HCT116 (cell line): ENCODE measurements at regions not wholly inside any gene's neighbourhood (a gene's known extent, or its start where the extent isn't known, plus 50 kb on each side); places are given as distances from the start of the nearest gene placed in this dataset.
A peak's percentile ranks its signal among the peaks of the same experiment; 100 is the strongest.

Experiments used
- ATAC-seq: fragments of 200-7000 bp; cut with Tn5 transposase; 2 replicates; pipeline ENCODE4 v1.9.1; 2020; ENCODE audit warnings: mild to moderate bottlenecking, moderate library complexity
- BruUV-seq: library from RNA; stranded (reverse); fragments of 400-500 nt; replicated peaks from 2 replicates; lab custom pipeline; 2021; lab: Mats Ljungman, UMichigan
- CTCF ChIA-PET: fragments of 300-600 bp; sonication (Branson Sonifier 250); formaldehyde crosslinking; loops from one replicate; lab custom pipeline; 2021; ENCODE audit warnings: antibody characterized with exemption; lab: Charles Lee
- POLR2A ChIA-PET: fragments of 300-600, 350-600 bp; sonication (Branson Sonifier 250); formaldehyde crosslinking; loops from one replicate; lab custom pipeline; 2021; ENCODE audit warnings: antibody characterized with exemption; lab: Charles Lee
- RAD21 ChIA-PET, 2 experiments: fragments of 300-600 bp; sonication (Branson Sonifier 250); formaldehyde crosslinking; loops; one replicate each; lab custom pipeline; 2023; ENCODE audit warnings: low total read pairs in 2 of 2; ENCODE audit not compliant: uncharacterized antibody in 2 of 2, unreplicated experiment in 2 of 2, low non-redundant PET in 1 of 2; lab: Charles Lee
- DNase-seq: peaks from one replicate; pipeline ENCODE4 v3.0.0-alpha.2; 2010; ENCODE audit warnings: low read depth, low spot score
- H2AFZ ChIP-seq: fragments of 200-600 bp; shearing (Covaris generic), sonication (generic); 2 replicates; pipeline ENCODE4 v1.6.1; 2017; ENCODE audit warnings: low read depth, mixed run types, mixed read lengths, antibody characterized with exemption, low read length; ENCODE audit not compliant: poor library complexity, severe bottlenecking
- H3K27ac ChIP-seq: 2 replicates; pipeline ENCODE4 v1.5.1; 2012; ENCODE audit warnings: low read depth, low read length
- H3K27me3 ChIP-seq: fragments of 200-600 bp; sonication (generic); 2 replicates; pipeline ENCODE4 v1.6.1; 2016; ENCODE audit warnings: mixed run types, low read length, mixed read lengths; ENCODE audit not compliant: insufficient read depth
- H3K36me3 ChIP-seq, 2 experiments: fragments of 200-500 bp in 1 of 2; fragments of 200-600 bp in 1 of 2; sonication (Bioruptor generic) in 1 of 2; sonication (generic) in 1 of 2; 2 replicates each; pipeline versions ENCODE4 v1.5.1 to v1.6.1; 2014 to 2016; ENCODE audit warnings: low read length in 2 of 2, inconsistent platforms in 1 of 2, mixed read lengths in 1 of 2, mixed run types in 1 of 2; ENCODE audit not compliant: insufficient read depth in 2 of 2, control insufficient read depth in 1 of 2
- H3K4me1 ChIP-seq, 2 experiments: fragments of 200-600 bp in 1 of 2; sonication (generic) in 1 of 2; 2 replicates each; pipeline versions ENCODE4 v1.5.1 to v1.6.1; 2012 to 2017; ENCODE audit warnings: low read length in 2 of 2, inconsistent platforms in 1 of 2, mild to moderate bottlenecking in 1 of 2, mixed read lengths in 1 of 2, mixed run types in 1 of 2, moderate library complexity in 1 of 2; ENCODE audit not compliant: insufficient read depth in 2 of 2, control insufficient read depth in 1 of 2
- H3K4me2 ChIP-seq: fragments of 200-600 bp; sonication (generic); 2 replicates; pipeline ENCODE4 v1.6.1; 2017; ENCODE audit warnings: mixed run types, low read length, mixed read lengths
- H3K4me3 ChIP-seq, 2 experiments: fragments of 200-600 bp in 1 of 2; sonication (generic) in 1 of 2; replicated peaks in 1 of 2; 2 replicates each; pipeline ENCODE4 v1.5.1; 2011 to 2016; ENCODE audit warnings: low read length in 2 of 2, control low read depth in 1 of 2, low read depth in 1 of 2, mild to moderate bottlenecking in 1 of 2, mixed read lengths in 1 of 2, mixed run types in 1 of 2
- H3K79me2 ChIP-seq: fragments of 200-600 bp; sonication (generic); 2 replicates; pipeline ENCODE4 v1.6.1; 2017; ENCODE audit warnings: mild to moderate bottlenecking, mixed run types, low read length, moderate library complexity, mixed read lengths; ENCODE audit not compliant: insufficient read depth
- H3K9ac ChIP-seq: fragments of 200-600 bp; sonication (generic); 2 replicates; pipeline ENCODE4 v1.6.1; 2016; ENCODE audit warnings: low read length, mixed read lengths
- H3K9me2 ChIP-seq: fragments of 200-600 bp; sonication (generic), shearing (Covaris generic); 2 replicates; pipeline ENCODE4 v1.6.1; 2017; ENCODE audit warnings: mixed run types, mild to moderate bottlenecking, moderate library complexity; ENCODE audit not compliant: insufficient read depth
- H3K9me3 ChIP-seq, 2 experiments: fragments of 200-500 bp in 1 of 2; fragments of 200-600 bp in 1 of 2; sonication (Bioruptor generic) in 1 of 2; sonication (generic) in 1 of 2; 2 replicates each; pipeline ENCODE4 v1.6.1; 2014 to 2017; ENCODE audit warnings: low read length in 2 of 2, mixed read lengths in 2 of 2, inconsistent platforms in 1 of 2, low read depth in 1 of 2, mild to moderate bottlenecking in 1 of 2, mixed run types in 1 of 2, moderate library complexity in 1 of 2; ENCODE audit not compliant: control insufficient read depth in 1 of 2, insufficient read depth in 1 of 2
- H4K20me1 ChIP-seq: fragments of 200-600 bp; sonication (generic), shearing (Covaris generic); 2 replicates; pipeline ENCODE4 v1.6.1; 2017; ENCODE audit warnings: mixed run types, mild to moderate bottlenecking, moderate library complexity; ENCODE audit not compliant: insufficient read depth
- CBX3 ChIP-seq: IDR thresholded peaks from 2 replicates; pipeline ENCODE4 v1.6.1; 2012; ENCODE audit warnings: low read depth
- ELF1 ChIP-seq: IDR thresholded peaks from 2 replicates; pipeline ENCODE4 v1.6.1; 2012; ENCODE audit warnings: low read depth, borderline replicate concordance
- FOSL1 ChIP-seq: IDR thresholded peaks from 2 replicates; pipeline ENCODE4 v1.6.1; 2012; ENCODE audit warnings: low read depth
- JUND ChIP-seq: IDR thresholded peaks from 2 replicates; pipeline ENCODE4 v1.6.1; 2012
- MAX ChIP-seq: IDR thresholded peaks from 2 replicates; pipeline ENCODE4 v1.6.1; 2012
- POLR2A ChIP-seq: IDR thresholded peaks from 2 replicates; pipeline ENCODE4 v1.7.0; 2011; ENCODE audit warnings: borderline replicate concordance; ENCODE audit not compliant: insufficient read depth, insufficient read length; ENCODE audit errors: extremely low read depth
- POLR2AphosphoS5 ChIP-seq: IDR thresholded peaks from 2 replicates; pipeline ENCODE4 v1.6.1; 2011; ENCODE audit warnings: mild to moderate bottlenecking, low read depth, low read length, moderate library complexity
- RAD21 ChIP-seq: IDR thresholded peaks from 2 replicates; pipeline ENCODE4 v1.6.1; 2012; ENCODE audit warnings: low read depth, mild to moderate bottlenecking
- REST ChIP-seq: IDR thresholded peaks from 2 replicates; pipeline ENCODE4 v1.6.1; 2012; ENCODE audit warnings: low read depth
- SIN3A ChIP-seq: IDR thresholded peaks from 2 replicates; pipeline ENCODE4 v1.6.1; 2012; ENCODE audit warnings: low read depth
- SP1 ChIP-seq: IDR thresholded peaks from 2 replicates; pipeline ENCODE4 v1.6.1; 2012; ENCODE audit warnings: low read depth
- SRF ChIP-seq: IDR thresholded peaks from 2 replicates; pipeline ENCODE4 v1.6.1; 2012; ENCODE audit warnings: low read depth
- TCF7L2 ChIP-seq: IDR thresholded peaks from 2 replicates; pipeline ENCODE4 v1.7.0; 2011; ENCODE audit warnings: borderline replicate concordance, inconsistent platforms; ENCODE audit not compliant: insufficient read depth, insufficient read length; ENCODE audit errors: extremely low read depth
- intact Hi-C: fragments of 100-400 bp; cut with micrococcal nuclease; formaldehyde crosslinking; loops from 2 replicates; pipeline ENCODE4 v1.10.0; 2022
- TF ChIP-seq, protein P1 (sequence below): IDR thresholded peaks from 2 replicates; pipeline ENCODE4 v1.6.1; 2011; ENCODE audit warnings: mild to moderate bottlenecking, low read length, moderate library complexity; ENCODE audit not compliant: insufficient replicate concordance; ENCODE audit errors: extremely low read depth
- TF ChIP-seq, protein P2 (sequence below), 3 experiments: fragments of 200-600 bp in 1 of 3; sonication (generic) in 1 of 3; IDR thresholded peaks in 2 of 3; conservative IDR thresholded peaks in 1 of 3; 2 replicates each; pipeline ENCODE4 v1.5.1; 2012 to 2017; ENCODE audit warnings: low read depth in 2 of 3, low read length in 2 of 3, antibody characterized with exemption in 1 of 3, borderline replicate concordance in 1 of 3, control low read depth in 1 of 3, mild to moderate bottlenecking in 1 of 3, mixed read lengths in 1 of 3, mixed run types in 1 of 3, moderate library complexity in 1 of 3; ENCODE audit not compliant: insufficient read depth in 1 of 3
- TF ChIP-seq, protein P3 (sequence below): IDR thresholded peaks from 2 replicates; pipeline ENCODE4 v1.6.1; 2012

DNA sequence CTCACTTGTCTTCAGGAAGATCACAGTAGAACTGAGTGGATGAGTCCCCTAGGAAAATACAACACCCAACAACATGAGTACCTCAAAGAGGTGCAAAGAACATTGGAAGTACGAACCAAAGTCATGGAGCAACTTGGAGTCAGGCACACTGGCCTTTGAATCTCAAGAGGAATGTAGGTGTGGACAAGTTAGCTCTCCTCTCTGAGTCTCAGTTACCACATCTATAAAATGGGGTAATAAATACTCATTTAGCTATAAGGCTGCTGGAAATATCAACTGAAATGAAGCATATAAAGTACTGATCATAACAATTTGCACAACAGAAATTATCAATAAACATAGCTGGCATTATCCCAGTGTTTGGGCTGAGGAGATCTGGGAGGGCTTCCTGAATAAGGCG is 96.7 kb upstream of the JUN start (continued):
- TF ChIP-seq REST (no peak), MAX (no peak), POLR2A (no peak)

DNA sequence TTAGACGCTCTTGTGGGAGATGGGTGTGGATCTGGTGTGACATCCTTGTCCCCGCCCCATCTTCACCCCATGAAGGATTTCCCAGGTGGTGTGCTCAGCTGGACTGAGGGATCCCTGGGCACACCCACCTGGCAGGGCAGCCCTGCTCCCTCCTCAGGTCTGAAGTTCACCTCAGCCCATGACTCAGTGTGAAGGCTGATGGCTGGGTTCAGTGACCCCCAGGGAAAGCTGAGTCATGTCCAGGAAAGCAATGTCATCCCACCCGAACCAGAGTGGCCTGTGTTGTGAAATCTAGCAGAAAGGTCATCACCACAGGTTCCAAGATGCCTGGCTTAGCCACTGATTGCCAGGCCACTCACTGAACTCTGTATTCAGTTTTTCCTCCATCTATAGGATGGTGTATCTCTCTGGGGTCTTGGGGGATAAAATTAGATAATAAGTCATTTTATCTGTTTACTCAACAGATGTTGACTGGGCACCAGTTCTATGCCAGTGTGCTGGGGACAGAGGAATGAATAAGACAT is 97.7 kb upstream of the JUN start:
- no peaks in the 10 kb centered on the region for H3K79me2 ChIP-seq
- POLR2A ChIA-PET: no interaction called here
- peak overlapping the region in 1 of 2 experiments; percentile 10; a peak in 1 of 4 replicates for H3K4me3 ChIP-seq
- CTCF ChIA-PET: no interaction called here
- H3K9me2 ChIP-seq: no peaks in the 10 kb centered on the region
- no TSS peak for BruUV-seq
- peak overlapping the region; percentile 68 for H3K4me2 ChIP-seq
- DNase-seq: peak; percentile 57
- H2AFZ ChIP-seq: no peak overlapping the region
- RAD21 ChIA-PET: no interaction called here
- H3K27me3 ChIP-seq: no peaks in the 10 kb centered on the region
- 0 out of 2 replicates have a peak overlapping the region, but pooled peaks have one; percentile 6 for H3K9ac ChIP-seq
- no peak overlapping the region for H3K27ac ChIP-seq
- no peaks in the 10 kb centered on the region for H4K20me1 ChIP-seq
- ATAC-seq: peak; percentile 58
- H3K4me1 ChIP-seq: peaks cover 48 to 56% of the 10 kb centered on the region in 2 experiments
- no peaks in the 10 kb centered on the region for H3K9me3 ChIP-seq
- intact Hi-C loops: loop anchor here (2.0 to 10.0 kb wide), 3 partner anchors 33 to 413 kb away; partner anchors contain the start of gene FGGY
- no peaks in the 10 kb centered on the region for H3K36me3 ChIP-seq
- TF ChIP-seq ELF1 (no peak), POLR2AphosphoS5 (peak; percentile 54; the same call in 1 of the 2 replicates), SIN3A (peak; percentile 84), FOSL1 (peak; percentile 88), POLR2A (no peak), RAD21 (peak; percentile 33), MAX (peak; percentile 69), SP1 (peak; percentile 91), TCF7L2 (peak; percentile 23), JUND (peak; percentile 90), CBX3 (peak; percentile 86), SRF (no peak)
- TF ChIP-seq, protein P1, sequence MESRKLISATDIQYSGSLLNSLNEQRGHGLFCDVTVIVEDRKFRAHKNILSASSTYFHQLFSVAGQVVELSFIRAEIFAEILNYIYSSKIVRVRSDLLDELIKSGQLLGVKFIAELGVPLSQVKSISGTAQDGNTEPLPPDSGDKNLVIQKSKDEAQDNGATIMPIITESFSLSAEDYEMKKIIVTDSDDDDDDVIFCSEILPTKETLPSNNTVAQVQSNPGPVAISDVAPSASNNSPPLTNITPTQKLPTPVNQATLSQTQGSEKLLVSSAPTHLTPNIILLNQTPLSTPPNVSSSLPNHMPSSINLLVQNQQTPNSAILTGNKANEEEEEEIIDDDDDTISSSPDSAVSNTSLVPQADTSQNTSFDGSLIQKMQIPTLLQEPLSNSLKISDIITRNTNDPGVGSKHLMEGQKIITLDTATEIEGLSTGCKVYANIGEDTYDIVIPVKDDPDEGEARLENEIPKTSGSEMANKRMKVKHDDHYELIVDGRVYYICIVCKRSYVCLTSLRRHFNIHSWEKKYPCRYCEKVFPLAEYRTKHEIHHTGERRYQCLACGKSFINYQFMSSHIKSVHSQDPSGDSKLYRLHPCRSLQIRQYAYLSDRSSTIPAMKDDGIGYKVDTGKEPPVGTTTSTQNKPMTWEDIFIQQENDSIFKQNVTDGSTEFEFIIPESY: no peak
- TF ChIP-seq, protein P2, sequence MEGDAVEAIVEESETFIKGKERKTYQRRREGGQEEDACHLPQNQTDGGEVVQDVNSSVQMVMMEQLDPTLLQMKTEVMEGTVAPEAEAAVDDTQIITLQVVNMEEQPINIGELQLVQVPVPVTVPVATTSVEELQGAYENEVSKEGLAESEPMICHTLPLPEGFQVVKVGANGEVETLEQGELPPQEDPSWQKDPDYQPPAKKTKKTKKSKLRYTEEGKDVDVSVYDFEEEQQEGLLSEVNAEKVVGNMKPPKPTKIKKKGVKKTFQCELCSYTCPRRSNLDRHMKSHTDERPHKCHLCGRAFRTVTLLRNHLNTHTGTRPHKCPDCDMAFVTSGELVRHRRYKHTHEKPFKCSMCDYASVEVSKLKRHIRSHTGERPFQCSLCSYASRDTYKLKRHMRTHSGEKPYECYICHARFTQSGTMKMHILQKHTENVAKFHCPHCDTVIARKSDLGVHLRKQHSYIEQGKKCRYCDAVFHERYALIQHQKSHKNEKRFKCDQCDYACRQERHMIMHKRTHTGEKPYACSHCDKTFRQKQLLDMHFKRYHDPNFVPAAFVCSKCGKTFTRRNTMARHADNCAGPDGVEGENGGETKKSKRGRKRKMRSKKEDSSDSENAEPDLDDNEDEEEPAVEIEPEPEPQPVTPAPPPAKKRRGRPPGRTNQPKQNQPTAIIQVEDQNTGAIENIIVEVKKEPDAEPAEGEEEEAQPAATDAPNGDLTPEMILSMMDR (IDR thresholded peaks at IDR 0.05 in 2 of 3, conservative IDR thresholded peaks at IDR 0.05 in 1 of 3; ENCODE audit: borderline replicate concordance in 1 of 3, insufficient read depth in 1 of 3, low read depth in 2 of 3, low read length in 2 of 3): no peak
- TF ChIP-seq, protein P3, sequence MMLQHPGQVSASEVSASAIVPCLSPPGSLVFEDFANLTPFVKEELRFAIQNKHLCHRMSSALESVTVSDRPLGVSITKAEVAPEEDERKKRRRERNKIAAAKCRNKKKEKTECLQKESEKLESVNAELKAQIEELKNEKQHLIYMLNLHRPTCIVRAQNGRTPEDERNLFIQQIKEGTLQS: 0 out of 2 replicates have a peak, but pooled peaks have one; percentile 31
